ENCODE measurements at regions not wholly inside any gene's neighbourhood (a gene's known extent, or its start where the extent isn't known, plus 50 kb on each side); places are given as distances from the start of the nearest gene placed in this dataset.
A peak's percentile ranks its signal among the peaks of the same experiment; 100 is the strongest.

DNA sequence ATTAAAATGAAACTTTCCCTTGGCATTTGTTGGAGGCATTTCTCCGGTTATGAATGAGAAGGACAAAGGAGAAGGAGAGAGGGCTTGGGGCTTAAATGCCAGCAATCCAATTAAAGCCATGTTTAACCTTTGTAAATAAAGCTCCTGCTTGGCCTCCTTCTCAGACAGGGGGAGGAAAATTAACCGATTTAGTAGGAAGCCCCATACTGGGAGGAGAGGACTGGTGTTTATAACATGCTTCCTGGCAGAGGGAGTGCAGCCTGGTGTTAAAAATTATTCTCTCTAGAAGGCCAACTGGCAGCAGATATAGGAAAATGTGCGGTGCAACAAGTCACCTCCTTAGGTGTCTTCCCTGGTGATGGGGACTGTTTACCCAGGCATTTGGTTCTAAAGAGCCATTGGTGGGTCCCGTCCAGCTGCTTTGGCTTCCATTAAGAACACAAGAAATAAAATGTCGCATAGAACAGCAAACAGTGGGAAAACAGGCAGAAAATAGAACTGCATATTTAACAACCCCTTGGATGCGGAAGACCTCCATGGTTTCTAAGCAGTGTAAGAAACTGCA is 846.5 kb downstream of the TYW1 start:
- Histone ChIP-seq H3K36me3 (ENCODE audit: insufficient read depth, low read length, poor library complexity, severe bottlenecking) (no peaks in the 10 kb centered on the region), H3K4me3 (ENCODE audit: low read depth, low read length, poor library complexity, severe bottlenecking) (no peak overlapping the region), H3K9me3 (ENCODE audit: low read depth, low read length, poor library complexity, severe bottlenecking) (no peaks in the 10 kb centered on the region), H3K27me3 (replicated peaks; ENCODE audit: insufficient read depth, low read depth, low read length, poor library complexity) (no peaks in the 10 kb centered on the region), H3K4me1 (ENCODE audit: insufficient read depth, low read length, poor library complexity, severe bottlenecking) (peaks cover 19% of the 10 kb centered on the region), H3K27ac (ENCODE audit: low read depth, low read length, poor library complexity, severe bottlenecking) (no peak overlapping the region)
- no TSS peak for BruUV-seq (replicated peaks)
- peak; percentile 44 for DNase-seq (ENCODE audit: low spot score)
- POLR2A ChIA-PET (ENCODE audit: low non-redundant PET), result no interaction called here
- TF ChIP-seq, protein P1, sequence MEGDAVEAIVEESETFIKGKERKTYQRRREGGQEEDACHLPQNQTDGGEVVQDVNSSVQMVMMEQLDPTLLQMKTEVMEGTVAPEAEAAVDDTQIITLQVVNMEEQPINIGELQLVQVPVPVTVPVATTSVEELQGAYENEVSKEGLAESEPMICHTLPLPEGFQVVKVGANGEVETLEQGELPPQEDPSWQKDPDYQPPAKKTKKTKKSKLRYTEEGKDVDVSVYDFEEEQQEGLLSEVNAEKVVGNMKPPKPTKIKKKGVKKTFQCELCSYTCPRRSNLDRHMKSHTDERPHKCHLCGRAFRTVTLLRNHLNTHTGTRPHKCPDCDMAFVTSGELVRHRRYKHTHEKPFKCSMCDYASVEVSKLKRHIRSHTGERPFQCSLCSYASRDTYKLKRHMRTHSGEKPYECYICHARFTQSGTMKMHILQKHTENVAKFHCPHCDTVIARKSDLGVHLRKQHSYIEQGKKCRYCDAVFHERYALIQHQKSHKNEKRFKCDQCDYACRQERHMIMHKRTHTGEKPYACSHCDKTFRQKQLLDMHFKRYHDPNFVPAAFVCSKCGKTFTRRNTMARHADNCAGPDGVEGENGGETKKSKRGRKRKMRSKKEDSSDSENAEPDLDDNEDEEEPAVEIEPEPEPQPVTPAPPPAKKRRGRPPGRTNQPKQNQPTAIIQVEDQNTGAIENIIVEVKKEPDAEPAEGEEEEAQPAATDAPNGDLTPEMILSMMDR (conservative IDR thresholded peaks at IDR 0.05; ENCODE audit: low read depth, low read length), result no peak
- TF ChIP-seq EZH2 (IDR thresholded peaks at IDR 0.05; ENCODE audit: borderline replicate concordance, low read depth, low read length, poor library complexity, severe bottlenecking), result no peak
- intact Hi-C loops (cut with micrococcal nuclease; ENCODE audit: unreplicated experiment), result no loop called here
- CTCF ChIA-PET, result no interaction called here

DNA sequence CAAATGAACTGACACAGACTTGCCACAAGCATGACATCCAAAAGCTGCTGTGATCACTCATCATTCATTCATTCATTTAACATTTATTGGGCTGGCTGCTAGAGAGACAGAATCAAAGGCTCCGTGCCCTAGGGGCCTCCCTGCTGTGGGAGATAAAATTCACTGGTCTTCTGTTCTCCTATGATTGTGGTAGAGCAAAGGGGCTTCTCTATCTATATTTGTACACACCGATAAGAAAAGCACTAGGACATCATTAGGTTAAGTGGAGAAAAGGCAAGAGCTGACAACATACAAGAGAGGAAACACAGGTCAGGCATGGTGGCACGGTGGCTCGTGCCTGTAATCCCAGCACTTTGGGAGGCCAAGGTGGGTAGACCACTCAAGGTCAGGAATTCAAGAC is 847.0 kb downstream of the TYW1 start:
- no TSS peak for BruUV-seq (replicated peaks)
- intact Hi-C loops (cut with micrococcal nuclease; ENCODE audit: unreplicated experiment), result no loop called here
- Histone ChIP-seq H3K36me3 (ENCODE audit: insufficient read depth, low read length, poor library complexity, severe bottlenecking) (no peaks in the 10 kb centered on the region), H3K27ac (ENCODE audit: low read depth, low read length, poor library complexity, severe bottlenecking) (no peak overlapping the region), H3K27me3 (replicated peaks; ENCODE audit: insufficient read depth, low read depth, low read length, poor library complexity) (no peaks in the 10 kb centered on the region), H3K4me3 (ENCODE audit: low read depth, low read length, poor library complexity, severe bottlenecking) (no peak overlapping the region), H3K4me1 (ENCODE audit: insufficient read depth, low read length, poor library complexity, severe bottlenecking) (peaks cover 19% of the 10 kb centered on the region), H3K9me3 (ENCODE audit: low read depth, low read length, poor library complexity, severe bottlenecking) (no peaks in the 10 kb centered on the region)
- no peak for DNase-seq (ENCODE audit: low spot score)
- TF ChIP-seq EZH2 (IDR thresholded peaks at IDR 0.05; ENCODE audit: borderline replicate concordance, low read depth, low read length, poor library complexity, severe bottlenecking), result no peak
- TF ChIP-seq, protein P1 (conservative IDR thresholded peaks at IDR 0.05; ENCODE audit: low read depth, low read length), result no peak
- CTCF ChIA-PET, result interaction anchor here (0.7 kb wide), 1 partner anchor 55 kb away, joined by 4 read pairs; no protein-coding TSS in a partner anchor
- POLR2A ChIA-PET (ENCODE audit: low non-redundant PET), result no interaction called here

DNA sequence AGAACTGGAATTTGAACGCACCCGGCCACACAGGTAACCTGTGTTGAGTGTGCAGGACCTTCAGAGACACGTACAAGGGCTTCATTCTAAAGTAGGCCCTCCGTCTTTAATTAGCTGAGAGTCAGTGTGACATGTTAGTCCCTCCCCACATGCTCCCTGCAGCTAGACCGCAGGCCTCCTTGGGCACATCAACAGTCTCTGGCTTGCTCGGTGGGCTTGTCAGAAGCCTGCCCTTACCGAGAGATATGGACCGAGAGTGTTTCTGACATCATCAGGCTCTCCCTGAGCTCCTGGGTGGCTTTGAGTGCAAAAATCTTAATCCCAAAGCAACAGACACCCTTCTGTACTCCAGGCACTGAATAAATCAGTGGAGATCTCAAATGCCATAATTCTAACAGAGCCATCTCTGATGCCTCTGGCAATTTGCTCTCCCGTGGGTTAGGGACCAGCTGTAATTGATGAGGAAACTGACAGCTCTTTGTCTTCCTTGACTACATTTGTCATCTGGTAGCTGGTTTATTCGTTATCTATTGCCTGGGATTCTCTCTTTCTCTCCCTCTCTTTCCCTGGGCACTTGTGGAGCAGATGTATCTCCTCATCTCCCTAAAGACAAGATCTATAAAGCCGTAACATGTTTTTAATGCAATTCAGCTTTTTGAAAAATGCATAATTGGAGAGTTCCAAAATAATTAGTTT is 850.6 kb downstream of the TYW1 start:
- POLR2A ChIA-PET (ENCODE audit: low non-redundant PET), result no interaction called here
- intact Hi-C loops (cut with micrococcal nuclease; ENCODE audit: unreplicated experiment), result no loop called here
- no peak overlapping the region for H3K4me3 ChIP-seq (ENCODE audit: low read depth, low read length, poor library complexity, severe bottlenecking)

More for the DNA sequence above, 850.6 kb downstream of the TYW1 start:
- H3K9me3 ChIP-seq (ENCODE audit: low read depth, low read length, poor library complexity, severe bottlenecking), result no peaks in the 10 kb centered on the region
- H3K4me1 ChIP-seq (ENCODE audit: insufficient read depth, low read length, poor library complexity, severe bottlenecking), result peaks cover 19% of the 10 kb centered on the region
- DNase-seq (ENCODE audit: low spot score), result no peak
- H3K36me3 ChIP-seq (ENCODE audit: insufficient read depth, low read length, poor library complexity, severe bottlenecking), result no peaks in the 10 kb centered on the region
- BruUV-seq (replicated peaks), result no TSS peak
- TF ChIP-seq EZH2 (IDR thresholded peaks at IDR 0.05; ENCODE audit: borderline replicate concordance, low read depth, low read length, poor library complexity, severe bottlenecking), result no peak
- TF ChIP-seq, protein P1 (conservative IDR thresholded peaks at IDR 0.05; ENCODE audit: low read depth, low read length), result no peak
- no peak overlapping the region for H3K27ac ChIP-seq (ENCODE audit: low read depth, low read length, poor library complexity, severe bottlenecking)
- H3K27me3 ChIP-seq (replicated peaks; ENCODE audit: insufficient read depth, low read depth, low read length, poor library complexity), result no peaks in the 10 kb centered on the region
- CTCF ChIA-PET, result no interaction called here

Measured in A673 (cell line).